ENCODE measurements at regions not wholly inside any gene's neighbourhood (a gene's known extent, or its start where the extent isn't known, plus 50 kb on each side); places are given as distances from the start of the nearest gene placed in this dataset.

GRCh38 chr20:6611911-6612605, 155.4 kb upstream of the BMP2 start:
- no peak for DNase-seq

- DNase-seq = no peak
These were observed 160.8 kb upstream of the BMP2 start for GRCh38 chr20:6606651-6607050.

- DNase-seq = no peak
These were observed 162.2 kb upstream of the BMP2 start for GRCh38 chr20:6605055-6605935.

- no peak for DNase-seq
These were observed 163.3 kb upstream of the BMP2 start for GRCh38 chr20:6604179-6604578.

- DNase-seq = no peak
These were observed 167.4 kb upstream of the BMP2 start for GRCh38 chr20:6599876-6600735.

- no peak for DNase-seq
These were observed 171.8 kb upstream of the BMP2 start for GRCh38 chr20:6595704-6596103.

- no peak for DNase-seq
These were observed 176.4 kb upstream of the BMP2 start for GRCh38 chr20:6590891-6591637.

- no peak for DNase-seq
These were observed 179.2 kb upstream of the BMP2 start for GRCh38 chr20:6588296-6588695.

GRCh38 chr20:6583134-6583738, 184.2 kb upstream of the BMP2 start:
- no peak for DNase-seq

- DNase-seq = no peak
These were observed 185.0 kb upstream of the BMP2 start for GRCh38 chr20:6582449-6582848.

- DNase-seq = no peak
These were observed 187.0 kb upstream of the BMP2 start for GRCh38 chr20:6580486-6580885.

GRCh38 chr20:6579824-6580223, 187.7 kb upstream of the BMP2 start:
- no peak for DNase-seq

GRCh38 chr20:6579417-6579816, 188.1 kb upstream of the BMP2 start:
- DNase-seq = no peak

- DNase-seq = no peak
These were observed 190.0 kb upstream of the BMP2 start for GRCh38 chr20:6577451-6577850.

GRCh38 chr20:6576726-6577125, 190.8 kb upstream of the BMP2 start:
- DNase-seq = no peak

GRCh38 chr20:6575912-6576401, 191.5 kb upstream of the BMP2 start:
- no peak for DNase-seq

GRCh38 chr20:6566821-6567220, 200.7 kb upstream of the BMP2 start:
- DNase-seq = no peak

- DNase-seq = no peak
These were observed 205.4 kb upstream of the BMP2 start for GRCh38 chr20:6562111-6562510.

- DNase-seq = no peak
These were observed 206.5 kb upstream of the BMP2 start for GRCh38 chr20:6560978-6561377.

- no peak for DNase-seq
These were observed 207.7 kb upstream of the BMP2 start for GRCh38 chr20:6559791-6560190.

- DNase-seq = no peak
These were observed 209.1 kb upstream of the BMP2 start for GRCh38 chr20:6558341-6558740.
